ENCODE measurements at regions not wholly inside any gene's neighbourhood (a gene's known extent, or its start where the extent isn't known, plus 50 kb on each side); places are given as distances from the start of the nearest gene placed in this dataset.

DNA sequence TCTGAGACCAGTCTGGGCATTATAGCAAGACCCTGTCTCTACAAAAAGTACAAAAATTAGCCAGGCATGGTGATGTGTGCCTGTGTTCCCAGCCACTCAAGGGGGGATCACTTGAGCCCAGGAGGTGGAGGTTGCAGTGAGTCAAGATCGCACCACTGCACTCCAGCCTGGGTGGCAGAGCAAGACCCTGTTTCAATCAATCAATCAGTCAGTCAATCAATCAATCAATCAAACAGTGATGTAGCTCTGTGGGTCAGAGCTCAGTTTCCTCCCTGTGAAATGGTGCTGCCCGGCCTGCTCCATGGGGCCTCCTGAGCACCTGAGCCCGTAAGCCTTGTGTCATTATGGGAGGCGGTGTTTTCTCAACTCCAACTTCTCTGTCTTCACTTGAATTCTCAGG is 167.1 kb upstream of the CIBAR2 start:
- no peak for TF ChIP-seq RAD21 (IDR thresholded peaks at IDR 0.05; ENCODE audit: low read length)
- no peak for TF ChIP-seq CHD1 (IDR thresholded peaks at IDR 0.05; ENCODE audit: low read depth, low read length)

All from IMR-90 (cell line).